Gastrocnemius medialis (tissue), 4 donors: ENCODE measurements at regions not wholly inside any gene's neighbourhood (a gene's known extent, or its start where the extent isn't known, plus 50 kb on each side); places are given as distances from the start of the nearest gene placed in this dataset.

Experiments used
- POLR2A ChIP-seq, 2 donors: fragments of 450-650 bp; IDR thresholded peaks; one replicate each; pipeline ENCODE4 v1.6.1; 2017; ENCODE audit warnings: antibody characterized with exemption in 2 of 2, mild to moderate bottlenecking in 2 of 2, moderate library complexity in 2 of 2
- TF ChIP-seq, protein P1 (sequence below), 5 experiments: fragments of 450-650 bp in 3 of 5; fragments of 200-600 bp in 2 of 5; sonication (generic) in 2 of 5; IDR thresholded peaks in 4 of 5; conservative IDR thresholded peaks in 1 of 5; 1 replicate in 4 of 5; 2 replicates in 1 of 5; pipeline ENCODE4 v1.5.1; 2016 to 2019; ENCODE audit warnings: antibody characterized with exemption in 5 of 5, mild to moderate bottlenecking in 3 of 5, moderate library complexity in 3 of 5

GRCh38 chr18:38170845-38171244, 605.2 kb upstream of the CELF4 start:
- no peak for TF ChIP-seq POLR2A (IDR thresholded peaks at IDR 0.05)
- TF ChIP-seq, protein P1, sequence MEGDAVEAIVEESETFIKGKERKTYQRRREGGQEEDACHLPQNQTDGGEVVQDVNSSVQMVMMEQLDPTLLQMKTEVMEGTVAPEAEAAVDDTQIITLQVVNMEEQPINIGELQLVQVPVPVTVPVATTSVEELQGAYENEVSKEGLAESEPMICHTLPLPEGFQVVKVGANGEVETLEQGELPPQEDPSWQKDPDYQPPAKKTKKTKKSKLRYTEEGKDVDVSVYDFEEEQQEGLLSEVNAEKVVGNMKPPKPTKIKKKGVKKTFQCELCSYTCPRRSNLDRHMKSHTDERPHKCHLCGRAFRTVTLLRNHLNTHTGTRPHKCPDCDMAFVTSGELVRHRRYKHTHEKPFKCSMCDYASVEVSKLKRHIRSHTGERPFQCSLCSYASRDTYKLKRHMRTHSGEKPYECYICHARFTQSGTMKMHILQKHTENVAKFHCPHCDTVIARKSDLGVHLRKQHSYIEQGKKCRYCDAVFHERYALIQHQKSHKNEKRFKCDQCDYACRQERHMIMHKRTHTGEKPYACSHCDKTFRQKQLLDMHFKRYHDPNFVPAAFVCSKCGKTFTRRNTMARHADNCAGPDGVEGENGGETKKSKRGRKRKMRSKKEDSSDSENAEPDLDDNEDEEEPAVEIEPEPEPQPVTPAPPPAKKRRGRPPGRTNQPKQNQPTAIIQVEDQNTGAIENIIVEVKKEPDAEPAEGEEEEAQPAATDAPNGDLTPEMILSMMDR (IDR thresholded peaks at IDR 0.05 in 4 of 5, conservative IDR thresholded peaks at IDR 0.05 in 1 of 5): no peak
